DOHH2 (cell line): ENCODE measurements at regions not wholly inside any gene's neighbourhood (a gene's known extent, or its start where the extent isn't known, plus 50 kb on each side); places are given as distances from the start of the nearest gene placed in this dataset.

Experiments used
- H3F3A ChIP-seq: fragments of 200-600 bp; sonication (generic), shearing (Covaris generic); 2 replicates; pipeline ENCODE4 v1.6.0; 2016; ENCODE audit warnings: antibody characterized with exemption, mild to moderate bottlenecking; ENCODE audit not compliant: control insufficient read depth, insufficient read depth
- H3K27ac ChIP-seq: fragments of 200-600 bp; sonication (generic); 2 replicates; pipeline ENCODE4 v1.5.1; 2014; ENCODE audit warnings: low read depth, mild to moderate bottlenecking, low read length, moderate library complexity
- H3K27me3 ChIP-seq: fragments of 200-600 bp; sonication (generic); 2 replicates; pipeline ENCODE4 v1.6.1; 2014; ENCODE audit warnings: mild to moderate bottlenecking, low read length, mixed read lengths; ENCODE audit not compliant: control insufficient read depth
- H3K36me3 ChIP-seq: fragments of 200-600 bp; sonication (generic); 2 replicates; pipeline ENCODE4 v1.6.1; 2014; ENCODE audit warnings: mild to moderate bottlenecking, low read length, moderate library complexity, mixed read lengths; ENCODE audit not compliant: control insufficient read depth
- H3K4me1 ChIP-seq: fragments of 200-600 bp; sonication (generic); 2 replicates; pipeline ENCODE4 v1.6.1; 2014; ENCODE audit warnings: mild to moderate bottlenecking, low read length, mixed read lengths; ENCODE audit not compliant: control insufficient read depth
- H3K4me2 ChIP-seq: fragments of 200-600 bp; sonication (generic); 2 replicates; pipeline ENCODE4 v1.6.0; 2014; ENCODE audit warnings: mild to moderate bottlenecking, low read length, moderate library complexity
- H3K4me3 ChIP-seq: fragments of 200-600 bp; sonication (generic); 2 replicates; pipeline ENCODE4 v1.5.1; 2014; ENCODE audit warnings: mild to moderate bottlenecking, low read length, mixed read lengths
- H3K79me2 ChIP-seq: fragments of 200-600 bp; sonication (generic); 2 replicates; pipeline ENCODE4 v1.6.1; 2014; ENCODE audit warnings: mild to moderate bottlenecking, low read length, mixed read lengths; ENCODE audit not compliant: control insufficient read depth
- H3K9me2 ChIP-seq: fragments of 200-600 bp; sonication (generic); replicated peaks from 2 replicates; pipeline ENCODE4 v1.6.1; 2014; ENCODE audit warnings: mild to moderate bottlenecking, low read length, mixed read lengths; ENCODE audit not compliant: control insufficient read depth
- H3K9me3 ChIP-seq: fragments of 200-600 bp; sonication (generic); 2 replicates; pipeline ENCODE4 v1.6.1; 2014; ENCODE audit warnings: antibody characterized with exemption, low read length, mixed read lengths; ENCODE audit not compliant: control insufficient read depth, insufficient read depth
- H4K20me1 ChIP-seq: fragments of 200-600 bp; sonication (generic); 2 replicates; pipeline ENCODE4 v1.6.0; 2014; ENCODE audit warnings: low read depth, mild to moderate bottlenecking, antibody characterized with exemption, low read length, moderate library complexity; ENCODE audit not compliant: control insufficient read depth, insufficient read depth
- CTCF ChIP-seq: fragments of 200-600 bp; sonication (generic); IDR thresholded peaks from one replicate; pipeline ENCODE4 v1.5.1; 2014; ENCODE audit warnings: antibody characterized with exemption, mild to moderate bottlenecking, low read depth, low read length; ENCODE audit not compliant: poor library complexity, severe bottlenecking
- EZH2phosphoT487 ChIP-seq: fragments of 200-600 bp; sonication (generic); IDR thresholded peaks from 2 replicates; pipeline ENCODE4 v1.6.1; 2017; ENCODE audit warnings: borderline replicate concordance, mild to moderate bottlenecking, antibody characterized with exemption, low read length, moderate library complexity, mixed read lengths

DNA sequence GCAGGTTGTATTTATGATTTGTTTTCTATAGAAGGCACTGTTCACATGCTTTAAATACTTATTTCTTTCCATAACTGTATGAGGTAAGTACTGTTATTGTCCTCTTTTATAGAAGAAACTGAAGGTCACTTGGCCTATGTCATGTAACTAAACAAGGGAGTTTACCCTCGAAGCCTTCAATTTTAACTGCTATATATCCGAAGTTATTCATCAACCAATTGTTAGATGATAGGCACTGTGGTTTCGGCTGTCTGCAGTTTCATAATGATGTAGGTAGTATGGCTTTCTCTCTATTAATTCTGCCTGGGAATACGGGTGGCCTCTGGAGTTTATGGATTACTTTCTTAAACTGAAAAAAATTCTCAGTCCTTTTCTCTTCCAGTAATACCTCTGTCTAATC, 413.3 kb upstream of the ADGRL2 start:
- no peak overlapping the region for H3K4me3 ChIP-seq
- TF ChIP-seq CTCF (no peak), EZH2phosphoT487 (no peak)
- no peaks in the 10 kb centered on the region for H3K4me1 ChIP-seq
- no peaks in the 10 kb centered on the region for H3K9me3 ChIP-seq
- no peaks in the 10 kb centered on the region for H3F3A ChIP-seq
- H3K4me2 ChIP-seq: no peak overlapping the region
- H3K79me2 ChIP-seq: no peaks in the 10 kb centered on the region
- H3K36me3 ChIP-seq: no peaks in the 10 kb centered on the region
- H3K27ac ChIP-seq: no peak overlapping the region
- H3K9me2 ChIP-seq: no peaks in the 10 kb centered on the region
- no peaks in the 10 kb centered on the region for H3K27me3 ChIP-seq
- no peaks in the 10 kb centered on the region for H4K20me1 ChIP-seq

- H3K9me3 ChIP-seq: no peaks in the 10 kb centered on the region
- H3K27me3 ChIP-seq: no peaks in the 10 kb centered on the region
- no peaks in the 10 kb centered on the region for H3K79me2 ChIP-seq
- no peaks in the 10 kb centered on the region for H3K9me2 ChIP-seq
- H3F3A ChIP-seq: no peaks in the 10 kb centered on the region
- no peak overlapping the region for H3K27ac ChIP-seq
- H3K36me3 ChIP-seq: no peaks in the 10 kb centered on the region
- H3K4me1 ChIP-seq: no peaks in the 10 kb centered on the region
- no peak overlapping the region for H3K4me2 ChIP-seq
- TF ChIP-seq EZH2phosphoT487 (no peak), CTCF (no peak)
- no peaks in the 10 kb centered on the region for H4K20me1 ChIP-seq
- H3K4me3 ChIP-seq: no peak overlapping the region
Measured at GRCh38 chr1:81382561-81382960, 418.2 kb upstream of the ADGRL2 start.

DNA sequence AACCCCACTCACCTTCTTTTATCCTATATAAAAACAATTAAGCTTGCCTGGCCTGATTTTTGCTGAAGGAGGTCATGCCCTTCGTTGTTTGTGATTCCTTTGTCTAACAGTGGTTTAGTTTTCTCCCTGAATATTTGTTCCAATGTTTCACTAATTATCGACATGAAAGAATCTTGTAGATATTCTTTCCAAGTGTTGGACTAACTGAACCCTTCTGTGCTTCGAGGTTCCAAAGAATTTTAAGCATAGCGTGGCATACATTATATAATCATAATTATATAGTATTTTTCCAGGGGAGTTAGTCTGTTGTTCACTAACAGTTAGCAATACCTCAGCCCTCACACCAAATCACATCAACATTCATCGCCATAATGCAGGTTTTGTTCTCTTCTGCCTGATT, 418.9 kb upstream of the ADGRL2 start:
- H3K9me2 ChIP-seq: no peaks in the 10 kb centered on the region
- H3K27me3 ChIP-seq: no peaks in the 10 kb centered on the region
- H3K79me2 ChIP-seq: no peaks in the 10 kb centered on the region
- no peaks in the 10 kb centered on the region for H3K4me1 ChIP-seq
- no peak overlapping the region for H3K27ac ChIP-seq
- no peak overlapping the region for H3K4me3 ChIP-seq
- H3K36me3 ChIP-seq: no peaks in the 10 kb centered on the region
- no peaks in the 10 kb centered on the region for H3F3A ChIP-seq
- no peaks in the 10 kb centered on the region for H3K9me3 ChIP-seq
- no peaks in the 10 kb centered on the region for H4K20me1 ChIP-seq
- TF ChIP-seq CTCF (no peak), EZH2phosphoT487 (no peak)
- no peak overlapping the region for H3K4me2 ChIP-seq

DNA sequence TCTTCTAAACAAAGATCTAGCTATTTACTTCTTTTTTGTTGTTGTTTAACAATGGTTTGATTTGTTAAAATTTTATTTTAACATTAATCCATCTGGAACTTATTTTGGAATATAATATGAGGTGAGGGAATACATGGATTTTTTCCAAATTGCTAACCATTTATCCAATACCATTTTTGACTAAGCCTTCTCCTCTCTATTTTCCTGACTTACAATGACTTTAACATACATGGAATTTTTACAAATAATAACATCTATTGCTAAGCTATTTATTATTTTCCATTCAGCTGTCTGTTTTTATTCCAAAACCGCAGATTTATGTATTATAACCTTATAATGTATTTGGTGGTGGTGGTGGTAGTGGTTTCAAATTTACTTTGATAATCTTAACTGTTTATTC, 420.3 kb upstream of the ADGRL2 start:
- TF ChIP-seq EZH2phosphoT487: no peak
- no peak for TF ChIP-seq CTCF
- no peaks in the 10 kb centered on the region for H3K79me2 ChIP-seq
- no peak overlapping the region for H3K4me3 ChIP-seq
- H3K27ac ChIP-seq: no peak overlapping the region
- H3K27me3 ChIP-seq: no peaks in the 10 kb centered on the region
- no peaks in the 10 kb centered on the region for H3K4me1 ChIP-seq
- no peak overlapping the region for H3K4me2 ChIP-seq
- H3K36me3 ChIP-seq: no peaks in the 10 kb centered on the region
- no peaks in the 10 kb centered on the region for H3K9me3 ChIP-seq
- no peaks in the 10 kb centered on the region for H3K9me2 ChIP-seq
- no peaks in the 10 kb centered on the region for H3F3A ChIP-seq
- no peaks in the 10 kb centered on the region for H4K20me1 ChIP-seq
